ENCODE measurements at regions not wholly inside any gene's neighbourhood (a gene's known extent, or its start where the extent isn't known, plus 50 kb on each side); places are given as distances from the start of the nearest gene placed in this dataset.
"Not testable (repeated sequence)": the region's sequence is repeated elsewhere in the genome, so short reads cannot be mapped to it uniquely, and the experiment has no call there.

- no peak for ATAC-seq
- Histone ChIP-seq H3K36me3 (ENCODE audit: insufficient read depth in 1 of 2, low read depth in 1 of 2) (no peaks in the 10 kb centered on the region), H3K4me3 (no peak overlapping the region), H3K9me3 (no peaks in the 10 kb centered on the region), H3K27ac (no peak overlapping the region), H3K4me1 (no peaks in the 10 kb centered on the region), H3K27me3 (ENCODE audit: insufficient read depth in 3 of 3, low read length in 2 of 3) (no peaks in the 10 kb centered on the region)
- DNase-seq: no peak
- WGBS, 3 donors: 35 to 59% (median 41%) methylated on average over 1 of the region's 1 CpG
- intact Hi-C loops (cut with DNase I): no loop called here
- TF ChIP-seq CTCF (IDR thresholded peaks at IDR 0.05): no peak
Measured at GRCh38 chr7:115572111-115572510, 458.5 kb downstream of the TFEC start.

GRCh38 chr7:115561335-115562110 lies 469.0 kb downstream of the TFEC start:
- DNase-seq (no peak), ATAC-seq (no peak)
- Histone ChIP-seq H3K27me3 (ENCODE audit: insufficient read depth in 3 of 3, low read length in 2 of 3) (no peaks in the 10 kb centered on the region), H3K27ac (no peak overlapping the region), H3K36me3 (ENCODE audit: insufficient read depth in 1 of 2, low read depth in 1 of 2) (no peaks in the 10 kb centered on the region), H3K4me1 (no peaks in the 10 kb centered on the region), H3K9me3 (no peaks in the 10 kb centered on the region), H3K4me3 (no peak overlapping the region)
- WGBS, 3 donors: 78 to 85% (median 80%) methylated on average over 9 of the region's 9 CpGs
- no peak for TF ChIP-seq CTCF (IDR thresholded peaks at IDR 0.05)
- intact Hi-C loops (cut with DNase I): no loop called here

GRCh38 chr7:115559877-115560276 lies 470.7 kb downstream of the TFEC start:
- no peak overlapping the region for H3K4me3 ChIP-seq
- TF ChIP-seq CTCF (IDR thresholded peaks at IDR 0.05): no peak
- no peak for DNase-seq
- H3K27me3 ChIP-seq (ENCODE audit: insufficient read depth in 3 of 3, low read length in 2 of 3): no peaks in the 10 kb centered on the region
- ATAC-seq: no peak
- no peaks in the 10 kb centered on the region for H3K36me3 ChIP-seq (ENCODE audit: insufficient read depth in 1 of 2, low read depth in 1 of 2)
- no peak overlapping the region for H3K27ac ChIP-seq
- intact Hi-C loops (cut with DNase I): no loop called here
- no peaks in the 10 kb centered on the region for H3K4me1 ChIP-seq
- H3K9me3 ChIP-seq: no peaks in the 10 kb centered on the region
- WGBS, 3 donors: 83 to 88% (median 88%) methylated on average over 1 of the region's 1 CpG

GRCh38 chr7:115558161-115558560 lies 472.4 kb downstream of the TFEC start:
- Histone ChIP-seq H3K27ac (no peak overlapping the region), H3K4me3 (no peak overlapping the region), H3K27me3 (ENCODE audit: insufficient read depth in 3 of 3, low read length in 2 of 3) (no peaks in the 10 kb centered on the region), H3K36me3 (ENCODE audit: insufficient read depth in 1 of 2, low read depth in 1 of 2) (no peaks in the 10 kb centered on the region), H3K9me3 (no peaks in the 10 kb centered on the region), H3K4me1 (no peaks in the 10 kb centered on the region)
- TF ChIP-seq CTCF (IDR thresholded peaks at IDR 0.05): no peak
- intact Hi-C loops (cut with DNase I): no loop called here
- DNase-seq: no peak
- no peak for ATAC-seq
- 87 to 89% (median 88%) methylated on average over 1 of the region's 1 CpG for WGBS, 3 donors

- ATAC-seq; H3K27me3 ChIP-seq (ENCODE audit: insufficient read depth in 3 of 3, low read length in 2 of 3); H3K27ac ChIP-seq; DNase-seq; H3K9me3 ChIP-seq; intact Hi-C loops (cut with DNase I); H3K36me3 ChIP-seq (ENCODE audit: insufficient read depth in 1 of 2, low read depth in 1 of 2); H3K4me1 ChIP-seq; H3K4me3 ChIP-seq: not testable (repeated sequence)
- WGBS, 3 donors: 85 to 94% (median 88%) methylated on average over 2 of the region's 2 CpGs
Measured at GRCh38 chr7:115557296-115557695, 473.3 kb downstream of the TFEC start.
